Skin epidermis (tissue), 12 donors: ENCODE measurements at regions not wholly inside any gene's neighbourhood (a gene's known extent, or its start where the extent isn't known, plus 50 kb on each side); places are given as distances from the start of the nearest gene placed in this dataset.

Experiments
- H3K27ac ChIP-seq, 21 experiments: fragments of 200-600 bp; sonication (generic) in 11 of 21; one replicate each; pipeline ENCODE4 v1.5.0; 2020; ENCODE audit warnings: mild to moderate bottlenecking in 3 of 21, inconsistent platforms in 2 of 21, moderate library complexity in 2 of 21
- H3K4me3 ChIP-seq, 7 experiments: fragments of 200-600 bp; sonication (generic) in 2 of 7; one replicate each; pipeline ENCODE4 v1.5.0; 2020; ENCODE audit warnings: inconsistent platforms in 2 of 7, mild to moderate bottlenecking in 2 of 7, moderate library complexity in 1 of 7

DNA sequence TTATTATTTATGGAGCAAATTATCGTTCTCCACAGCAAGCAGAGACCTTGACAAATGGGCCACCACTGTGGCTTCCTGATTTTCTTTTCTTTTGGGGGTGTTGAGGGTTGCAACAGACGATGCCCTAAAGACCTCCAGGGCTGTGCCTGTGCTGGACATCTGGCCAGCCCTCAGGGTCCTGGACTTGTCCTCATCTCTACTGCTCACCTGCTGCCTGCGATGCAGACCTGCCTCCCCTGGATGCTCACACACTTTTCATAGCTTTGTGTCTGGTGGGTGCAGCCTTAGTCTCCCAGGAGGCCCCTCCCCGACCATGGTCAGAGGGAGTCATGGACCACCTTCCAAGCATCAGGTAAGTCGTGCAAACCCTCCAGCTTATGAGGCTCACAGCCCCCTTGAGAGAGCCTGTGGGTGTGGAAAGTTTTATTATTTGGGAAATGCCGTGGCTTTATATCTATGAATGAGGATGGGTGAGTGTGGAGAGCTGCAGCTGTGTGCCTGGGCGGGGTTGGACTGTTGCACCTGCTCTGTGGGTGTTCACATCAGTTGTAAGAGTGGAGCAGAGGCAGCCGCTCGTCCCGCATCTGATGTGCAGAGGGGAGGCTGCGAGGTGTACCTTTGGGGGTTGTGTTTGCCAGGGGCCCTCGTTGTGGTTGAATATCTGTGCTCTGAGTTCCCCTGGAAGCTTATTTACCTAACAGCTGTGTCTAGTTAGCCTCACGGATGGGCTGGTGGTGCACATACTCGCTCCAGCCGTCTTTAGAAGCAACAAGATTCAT, 126.3 kb upstream of the IRX4 start:
- H3K4me3 ChIP-seq: no peak overlapping the region
- H3K27ac ChIP-seq: peak overlapping the region in 1 of 21 experiments; percentile 78

GRCh38 chr5:2007878-2008501, 125.3 kb upstream of the IRX4 start:
- Histone ChIP-seq H3K27ac (peak overlapping the region in 6 of 21 experiments; percentile 1 to 78 (median 50)), H3K4me3 (peak overlapping the region in 1 of 7 experiments; percentile 9)

DNA sequence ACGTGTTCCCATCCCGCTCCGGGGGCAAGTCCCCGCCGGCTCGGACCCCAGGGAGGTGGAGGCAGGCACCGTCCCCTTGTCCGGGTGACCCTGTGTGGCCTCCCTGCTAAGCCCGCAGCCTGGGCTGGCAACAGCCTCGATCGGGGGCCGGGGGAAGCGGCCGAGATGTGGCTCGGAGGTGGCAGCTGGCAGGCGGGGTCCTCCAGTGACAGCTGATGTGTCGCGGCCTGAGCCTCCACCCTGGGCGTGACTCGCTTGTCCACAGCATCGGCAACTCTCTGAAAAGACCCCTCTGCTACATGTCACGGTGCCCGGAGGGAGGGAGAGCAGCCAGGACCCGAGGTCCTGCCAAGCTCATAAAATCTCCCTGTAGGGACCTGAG, 124.8 kb upstream of the IRX4 start:
- no peak overlapping the region for H3K4me3 ChIP-seq
- H3K27ac ChIP-seq: peak overlapping the region in 6 of 21 experiments; percentile 1 to 78 (median 50)

GRCh38 chr5:2006971-2007291, 124.2 kb upstream of the IRX4 start:
- Histone ChIP-seq H3K4me3 (no peak overlapping the region), H3K27ac (peak overlapping the region in 2 of 21 experiments; percentile 60 to 78)

- H3K27ac ChIP-seq: no peak overlapping the region
These were observed 123.7 kb upstream of the IRX4 start for GRCh38 chr5:2006193-2006970.

DNA sequence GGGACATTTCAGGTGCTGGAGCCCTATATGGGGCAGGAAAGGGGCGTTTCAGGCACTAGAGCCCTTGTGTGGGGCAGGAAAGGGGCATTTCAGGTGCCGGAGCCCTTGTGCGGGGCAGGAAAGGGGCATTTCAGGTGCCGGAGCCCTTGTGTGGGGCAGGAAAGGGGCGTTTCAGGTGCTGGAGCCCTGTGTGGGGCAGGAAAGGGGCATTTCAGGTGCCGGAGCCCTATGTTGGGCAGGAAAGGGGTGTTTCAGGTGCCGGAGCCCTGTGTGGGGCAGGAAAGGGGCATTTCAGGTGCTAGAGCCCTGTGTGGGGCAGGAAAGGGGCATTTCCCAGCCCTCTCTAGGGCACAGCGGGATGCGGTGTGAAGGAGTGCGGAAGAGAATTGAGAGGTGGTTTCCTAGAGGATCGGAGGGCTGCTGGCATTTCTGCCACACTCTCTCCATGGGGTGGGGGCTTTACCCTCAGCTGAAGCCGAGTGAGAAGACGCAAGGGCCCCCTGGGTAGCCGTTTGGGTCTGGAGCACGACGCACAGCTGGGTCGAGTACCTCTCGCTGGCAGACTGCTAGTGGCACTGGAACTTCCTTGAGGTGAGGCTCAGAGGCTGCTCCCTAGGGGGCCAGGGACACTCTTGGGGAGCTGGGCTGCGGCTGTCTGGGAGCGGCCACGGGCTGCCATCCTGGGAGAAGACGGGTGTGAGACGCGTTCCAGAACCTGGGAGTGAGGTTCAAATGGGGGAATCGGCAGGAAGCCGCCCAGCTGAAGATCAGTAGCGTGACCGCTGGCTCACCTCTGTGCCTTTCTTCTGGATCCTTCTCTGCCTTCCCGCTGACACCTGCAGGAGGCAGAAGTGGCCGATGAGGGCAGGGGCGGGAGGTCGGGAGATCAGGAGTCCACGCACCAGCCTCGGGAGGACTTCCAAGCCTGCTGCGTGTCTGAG, 122.6 kb upstream of the IRX4 start:
- Histone ChIP-seq H3K4me3 (no peak overlapping the region), H3K27ac (no peak overlapping the region)

More at GRCh38 chr5:2006193-2006970, 123.7 kb upstream of the IRX4 start:
- no peak overlapping the region for H3K4me3 ChIP-seq

GRCh38 chr5:2003690-2004365, 121.1 kb upstream of the IRX4 start:
- Histone ChIP-seq H3K27ac (no peak overlapping the region), H3K4me3 (no peak overlapping the region)

DNA sequence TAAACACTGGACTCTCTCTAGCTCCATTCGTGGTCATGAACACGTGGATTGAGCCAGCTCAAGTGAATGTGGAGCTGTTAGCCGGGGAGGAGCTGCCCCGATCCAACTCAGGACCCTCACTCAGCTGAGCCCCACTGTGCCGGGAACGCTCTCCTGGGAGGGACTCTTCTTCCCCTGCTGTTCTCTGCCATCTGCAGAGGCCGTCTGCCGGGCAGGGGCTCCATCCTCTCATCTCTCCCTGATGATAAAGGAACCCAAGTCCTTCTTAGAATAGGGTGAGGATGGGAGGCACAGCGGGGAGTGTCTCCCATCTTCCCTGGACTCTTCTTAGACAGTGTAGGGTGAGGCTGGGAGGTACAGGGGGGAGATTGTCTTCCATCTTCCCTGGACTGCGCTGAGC, 120.5 kb upstream of the IRX4 start:
- Histone ChIP-seq H3K27ac (no peak overlapping the region), H3K4me3 (no peak overlapping the region)

- Histone ChIP-seq H3K4me3 (no peak overlapping the region), H3K27ac (no peak overlapping the region)
These were observed 118.6 kb upstream of the IRX4 start for GRCh38 chr5:2001300-2001699.

- no peak overlapping the region for H3K27ac ChIP-seq
- no peak overlapping the region for H3K4me3 ChIP-seq
These were observed 117.9 kb upstream of the IRX4 start for GRCh38 chr5:2000591-2000990.

DNA sequence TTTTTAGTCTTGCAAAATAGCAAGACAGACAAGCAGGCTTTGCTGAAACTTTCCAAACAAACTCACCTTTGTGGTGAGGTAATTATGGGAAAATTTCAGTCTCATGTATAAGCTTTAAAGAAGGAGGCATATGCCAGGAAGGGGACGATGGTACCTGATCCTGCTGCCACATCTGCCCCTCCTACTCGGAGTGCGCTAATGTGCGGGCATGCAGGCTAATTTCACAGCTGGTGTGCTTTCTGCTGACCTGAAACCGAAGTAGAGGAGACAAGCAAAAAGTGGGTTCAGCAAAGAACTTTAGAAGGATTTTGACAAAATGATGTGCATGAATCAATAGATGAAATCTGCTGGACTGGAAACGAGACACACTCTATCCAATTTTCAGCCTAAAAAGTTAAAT, 117.1 kb upstream of the IRX4 start:
- H3K27ac ChIP-seq: no peak overlapping the region
- H3K4me3 ChIP-seq: no peak overlapping the region

- Histone ChIP-seq H3K4me3 (no peak overlapping the region), H3K27ac (peak overlapping the region in 1 of 21 experiments; percentile 16)
These were observed 116.1 kb upstream of the IRX4 start for GRCh38 chr5:1998716-1999317.

- H3K4me3 ChIP-seq: no peak overlapping the region
- H3K27ac ChIP-seq: no peak overlapping the region
These were observed 115.6 kb upstream of the IRX4 start for GRCh38 chr5:1998348-1998669.

DNA sequence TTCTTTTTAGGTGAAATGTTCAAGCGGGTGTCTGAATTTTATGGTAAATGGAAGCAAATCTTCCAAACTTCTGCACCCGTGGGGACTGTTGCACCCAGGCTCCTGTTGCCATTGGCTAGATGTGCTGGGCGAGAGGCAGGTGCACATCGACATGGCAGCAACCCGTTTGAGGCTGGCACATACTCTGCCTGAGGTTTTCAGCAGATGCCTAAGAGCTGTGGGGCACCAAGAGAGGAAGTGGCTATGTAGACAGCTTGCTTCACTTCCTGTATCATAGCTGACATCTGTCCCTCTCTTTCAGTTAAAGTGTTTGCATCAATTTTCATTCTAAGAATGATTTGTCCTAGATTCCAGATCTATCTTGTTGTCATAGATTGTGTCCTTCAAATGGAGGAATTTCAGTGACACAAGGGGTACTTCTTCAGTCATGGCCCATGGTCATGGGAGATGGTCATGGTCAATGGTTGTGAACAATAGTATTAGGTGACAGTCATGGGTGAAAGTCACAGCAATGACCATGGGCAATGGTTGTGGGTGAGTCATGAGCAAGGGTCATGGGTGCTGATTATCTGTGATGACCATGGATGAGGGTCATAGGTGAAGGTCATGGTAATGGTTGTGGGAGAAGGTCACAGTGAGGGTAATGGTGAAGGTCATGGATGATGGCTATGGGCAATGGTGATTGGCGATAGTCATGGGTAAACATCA, 115.1 kb upstream of the IRX4 start:
- Histone ChIP-seq H3K4me3 (no peak overlapping the region), H3K27ac (no peak overlapping the region)

- Histone ChIP-seq H3K4me3 (no peak overlapping the region), H3K27ac (no peak overlapping the region)
These were observed 112.8 kb upstream of the IRX4 start for GRCh38 chr5:1995491-1995890.

DNA sequence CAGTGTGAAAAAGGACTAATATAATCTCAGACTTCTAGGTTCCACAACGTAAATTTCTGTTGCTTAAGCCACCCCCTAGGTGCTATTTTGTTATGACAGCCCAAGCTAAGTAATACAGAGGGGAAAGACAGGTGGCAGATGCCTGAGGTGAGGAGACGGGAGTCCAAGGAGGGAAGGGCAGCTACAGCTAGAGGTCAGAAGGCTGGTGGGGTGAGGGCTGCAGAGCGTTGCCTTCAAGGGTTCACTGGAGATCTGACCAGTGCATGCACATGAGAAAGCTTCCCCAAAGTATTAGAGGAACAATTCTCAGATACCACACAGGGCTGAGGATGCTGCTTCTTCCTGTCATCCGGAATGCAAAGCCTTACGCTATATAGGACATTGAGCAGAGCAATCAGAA, 104.7 kb upstream of the IRX4 start:
- no peak overlapping the region for H3K27ac ChIP-seq
- H3K4me3 ChIP-seq: no peak overlapping the region

DNA sequence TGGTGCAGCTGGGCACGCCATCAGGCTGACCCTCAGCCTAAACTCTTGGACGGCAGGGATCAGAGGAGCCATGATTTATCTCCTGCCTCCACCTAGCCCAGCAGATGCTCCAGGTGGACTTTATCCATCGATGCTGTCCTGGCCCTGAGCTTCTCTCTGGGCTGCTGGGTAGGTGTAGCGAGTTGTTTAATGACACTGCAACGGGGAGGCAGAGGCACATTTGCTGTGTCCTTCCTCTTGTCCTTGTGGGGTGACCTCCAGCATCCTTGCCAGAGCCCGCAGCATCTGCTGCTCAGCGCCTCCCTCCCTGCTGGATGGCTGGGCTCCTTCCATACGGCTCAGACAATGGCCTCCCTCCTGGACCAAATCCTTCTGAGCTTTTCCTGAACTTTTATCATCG, 103.1 kb upstream of the IRX4 start:
- no peak overlapping the region for H3K27ac ChIP-seq
- no peak overlapping the region for H3K4me3 ChIP-seq

GRCh38 chr5:1983919-1984695, 101.4 kb upstream of the IRX4 start:
- H3K4me3 ChIP-seq: no peak overlapping the region
- H3K27ac ChIP-seq: no peak overlapping the region
